ENCODE measurements at regions not wholly inside any gene's neighbourhood (a gene's known extent, or its start where the extent isn't known, plus 50 kb on each side); places are given as distances from the start of the nearest gene placed in this dataset.

GRCh38 chr14:51789596-51789995, 70.8 kb upstream of the GNG2 start:
- H3K4me2 ChIP-seq (replicated peaks; ENCODE audit: extremely low read depth, low read length, poor library complexity, severe bottlenecking) = peak overlapping the region; percentile 52
- H3K27ac Mint-ChIP-seq = peak overlapping the region; percentile 86 to 92 (median 92)
- peaks cover 2 to 18% (median 6%) of the 10 kb centered on the region in 3 donors for H3K27me3 Mint-ChIP-seq (ENCODE audit: low read depth in 3 of 3)
- peaks cover 18% of the 10 kb centered on the region for H3K4me1 Mint-ChIP-seq
- no peak overlapping the region for H2AFZ ChIP-seq (ENCODE audit: insufficient read depth, low read depth, low read length, poor library complexity, severe bottlenecking)
- no peaks in the 10 kb centered on the region for H4K20me1 ChIP-seq (ENCODE audit: insufficient read depth, low read length)
- peaks cover 0 to 14% of the 10 kb centered on the region in 2 donors for H3K36me3 Mint-ChIP-seq
- intact Hi-C loops (cut with micrococcal nuclease) = loop anchor here (5.0 to 10.0 kb wide), 3 partner anchors 58 to 185 kb away; no protein-coding TSS in a partner anchor
- peak overlapping the region in 1 of 2 donors; percentile 89 for H3K27ac ChIP-seq (ENCODE audit: low read depth in 1 of 2, low read length in 2 of 2)
- H3K9me3 ChIP-seq (replicated peaks in 1 of 2; ENCODE audit: control insufficient read depth in 1 of 2, insufficient read depth in 1 of 2, low read length in 2 of 2) = peaks cover 20 to 23% of the 10 kb centered on the region in 2 donors
- H3K36me3 ChIP-seq (replicated peaks in 1 of 2; ENCODE audit: control insufficient read depth in 1 of 2, insufficient read depth in 2 of 2, low read length in 2 of 2) = no peaks in the 10 kb centered on the region
- no peaks in the 10 kb centered on the region for H3K79me2 ChIP-seq (ENCODE audit: insufficient read depth, low read length)
- H3K9me3 Mint-ChIP-seq = peaks cover 19 to 33% (median 28%) of the 10 kb centered on the region in 7 donors
- peaks cover 17 to 26% of the 10 kb centered on the region in 2 donors for H3K4me1 ChIP-seq (ENCODE audit: control insufficient read depth in 1 of 2, insufficient read depth in 2 of 2, low read length in 2 of 2)
- no peaks in the 10 kb centered on the region for H3K27me3 ChIP-seq (ENCODE audit: control insufficient read depth in 2 of 2, insufficient read depth in 2 of 2, low read length in 2 of 2)
- peak overlapping the region in 1 of 3 experiments; percentile 21 for H3K4me3 ChIP-seq (replicated peaks in 1 of 3; ENCODE audit: low read depth in 2 of 3, low read length in 3 of 3)
- peak overlapping the region in 1 of 2 donors; percentile 56 for H3K4me3 Mint-ChIP-seq
- DNase-seq = peak; percentile 69 to 88 (median 85)
- TF ChIP-seq CTCF (IDR thresholded peaks at IDR 0.05) = no peak
- no peak overlapping the region for H3K9ac ChIP-seq (ENCODE audit: insufficient read depth, low read length, poor library complexity, severe bottlenecking)

GRCh38 chr14:51792809-51793208, 67.6 kb upstream of the GNG2 start:
- TF ChIP-seq CTCF (IDR thresholded peaks at IDR 0.05) = no peak
- Histone ChIP-seq H2AFZ (ENCODE audit: insufficient read depth, low read depth, low read length, poor library complexity, severe bottlenecking) (no peak overlapping the region), H3K4me3 (replicated peaks in 1 of 3; ENCODE audit: low read depth in 2 of 3, low read length in 3 of 3) (no peak overlapping the region), H4K20me1 (ENCODE audit: insufficient read depth, low read length) (no peaks in the 10 kb centered on the region), H3K79me2 (ENCODE audit: insufficient read depth, low read length) (no peaks in the 10 kb centered on the region), H3K9me3 (replicated peaks in 1 of 2; ENCODE audit: control insufficient read depth in 1 of 2, insufficient read depth in 1 of 2, low read length in 2 of 2) (no peaks in the 10 kb centered on the region), H3K4me2 (replicated peaks; ENCODE audit: extremely low read depth, low read length, poor library complexity, severe bottlenecking) (no peak overlapping the region), H3K9ac (ENCODE audit: insufficient read depth, low read length, poor library complexity, severe bottlenecking) (no peak overlapping the region), H3K4me1 (ENCODE audit: control insufficient read depth in 1 of 2, insufficient read depth in 2 of 2, low read length in 2 of 2) (peaks cover 17 to 26% of the 10 kb centered on the region in 2 donors), H3K36me3 (replicated peaks in 1 of 2; ENCODE audit: control insufficient read depth in 1 of 2, insufficient read depth in 2 of 2, low read length in 2 of 2) (no peaks in the 10 kb centered on the region), H3K27me3 (ENCODE audit: control insufficient read depth in 2 of 2, insufficient read depth in 2 of 2, low read length in 2 of 2) (no peaks in the 10 kb centered on the region), H3K27ac (ENCODE audit: low read depth in 1 of 2, low read length in 2 of 2) (no peak overlapping the region)
- H3K36me3 Mint-ChIP-seq = no peaks in the 10 kb centered on the region
- intact Hi-C loops (cut with micrococcal nuclease) = no loop called here
- H3K4me1 Mint-ChIP-seq = peaks cover 18% of the 10 kb centered on the region
- DNase-seq = no peak
- no peak overlapping the region for H3K27ac Mint-ChIP-seq
- peaks cover 0 to 14% (median 1%) of the 10 kb centered on the region in 3 donors for H3K27me3 Mint-ChIP-seq (ENCODE audit: low read depth in 3 of 3)
- peaks cover 0 to 3% (median under 1%) of the 10 kb centered on the region in 7 donors for H3K9me3 Mint-ChIP-seq
- H3K4me3 Mint-ChIP-seq = no peak overlapping the region
- WGBS (ENCODE audit: insufficient coverage) = 83% methylated on average over 1 of the region's 2 CpGs
